Fibroblast of lung (primary cell): ENCODE measurements at regions not wholly inside any gene's neighbourhood (a gene's known extent, or its start where the extent isn't known, plus 50 kb on each side); places are given as distances from the start of the nearest gene placed in this dataset.

Experiments used
- CTCF ChIP-seq, 2 donors: IDR thresholded peaks in 1 of 2; conservative IDR thresholded peaks in 1 of 2; 1 replicate in 1 of 2; 2 replicates in 1 of 2; pipeline ENCODE4 v1.5.1; 2011 to 2012; ENCODE audit warnings: low read length in 2 of 2, control low read depth in 1 of 2, inconsistent platforms in 1 of 2, low read depth in 1 of 2, mild to moderate bottlenecking in 1 of 2
- EZH2 ChIP-seq: IDR thresholded peaks from 2 replicates; pipeline ENCODE4 v1.5.1; 2012; ENCODE audit warnings: low read length, control low read depth, mild to moderate bottlenecking; ENCODE audit errors: missing control alignments

GRCh38 chr3:176354843-176355242, 842.4 kb downstream of the TBL1XR1 start:
- TF ChIP-seq CTCF (conservative IDR thresholded peaks at IDR 0.05 in 1 of 2, IDR thresholded peaks at IDR 0.05 in 1 of 2; ENCODE audit: low read depth in 1 of 2, low read length in 2 of 2) = no peak
- no peak for TF ChIP-seq EZH2
